ENCODE measurements at regions not wholly inside any gene's neighbourhood (a gene's known extent, or its start where the extent isn't known, plus 50 kb on each side); places are given as distances from the start of the nearest gene placed in this dataset.

GRCh38 chr6:133769463-133769862 lies 119.5 kb upstream of the TCF21 start:
- H4K20me1 ChIP-seq (ENCODE audit: control insufficient read depth, extremely low read depth, insufficient read depth, low read length), result no peaks in the 10 kb centered on the region
- H3K9ac ChIP-seq (ENCODE audit: insufficient read depth, low read length), result no peak overlapping the region
- no peaks in the 10 kb centered on the region for H3K79me2 ChIP-seq (ENCODE audit: control insufficient read depth, insufficient read depth, low read length)
- no peaks in the 10 kb centered on the region for H3K27me3 ChIP-seq (ENCODE audit: control insufficient read depth, insufficient read depth, low read length)
- H3K9me3 ChIP-seq (ENCODE audit: control insufficient read depth, insufficient read depth, low read depth, low read length), result no peaks in the 10 kb centered on the region
- H3K4me3 ChIP-seq (replicated peaks in 1 of 4; ENCODE audit: control extremely low read depth in 1 of 4, insufficient read depth in 1 of 4, low read depth in 3 of 4, low read length in 4 of 4), result no peak overlapping the region
- no peak for TF ChIP-seq CTCF (conservative IDR thresholded peaks at IDR 0.05 in 1 of 2, IDR thresholded peaks at IDR 0.05 in 1 of 2; ENCODE audit: low read depth in 1 of 2, low read length in 2 of 2)
- peak in 1 of 2 donors; percentile 57 for DNase-seq (ENCODE audit: low read depth in 2 of 2)
- H3K36me3 ChIP-seq (ENCODE audit: control insufficient read depth, insufficient read depth, low read length), result no peaks in the 10 kb centered on the region
- peaks cover 2% of the 10 kb centered on the region for H3K4me1 ChIP-seq (ENCODE audit: control insufficient read depth, extremely low read depth, insufficient read depth, low read length)
- H3K4me2 ChIP-seq (ENCODE audit: extremely low read depth, insufficient read depth, low read length), result no peak overlapping the region
- H3K27ac ChIP-seq (ENCODE audit: insufficient read depth, low read length), result no peak overlapping the region
- H2AFZ ChIP-seq (ENCODE audit: low read length), result no peak overlapping the region

- H3K9me3 ChIP-seq (ENCODE audit: control insufficient read depth, insufficient read depth, low read depth, low read length), result no peaks in the 10 kb centered on the region
- no peaks in the 10 kb centered on the region for H3K27me3 ChIP-seq (ENCODE audit: control insufficient read depth, insufficient read depth, low read length)
- no peak overlapping the region for H3K4me3 ChIP-seq (replicated peaks in 1 of 4; ENCODE audit: control extremely low read depth in 1 of 4, insufficient read depth in 1 of 4, low read depth in 3 of 4, low read length in 4 of 4)
- TF ChIP-seq EZH2 (IDR thresholded peaks at IDR 0.05; ENCODE audit: low read length, missing control alignments) (no peak), CTCF (conservative IDR thresholded peaks at IDR 0.05 in 1 of 2, IDR thresholded peaks at IDR 0.05 in 1 of 2; ENCODE audit: low read depth in 1 of 2, low read length in 2 of 2) (no peak)
- no peaks in the 10 kb centered on the region for H3K36me3 ChIP-seq (ENCODE audit: control insufficient read depth, insufficient read depth, low read length)
- H3K4me2 ChIP-seq (ENCODE audit: extremely low read depth, insufficient read depth, low read length), result no peak overlapping the region
- peak in 1 of 2 donors; percentile 19 for DNase-seq (ENCODE audit: low read depth in 2 of 2)
- no peak overlapping the region for H3K27ac ChIP-seq (ENCODE audit: insufficient read depth, low read length)
- H3K4me1 ChIP-seq (ENCODE audit: control insufficient read depth, extremely low read depth, insufficient read depth, low read length), result no peaks in the 10 kb centered on the region
- H2AFZ ChIP-seq (ENCODE audit: low read length), result no peak overlapping the region
- no peak overlapping the region for H3K9ac ChIP-seq (ENCODE audit: insufficient read depth, low read length)
- H3K79me2 ChIP-seq (ENCODE audit: control insufficient read depth, insufficient read depth, low read length), result no peaks in the 10 kb centered on the region
- H4K20me1 ChIP-seq (ENCODE audit: control insufficient read depth, extremely low read depth, insufficient read depth, low read length), result no peaks in the 10 kb centered on the region
These were observed 116.3 kb upstream of the TCF21 start for GRCh38 chr6:133772567-133772966.

DNA sequence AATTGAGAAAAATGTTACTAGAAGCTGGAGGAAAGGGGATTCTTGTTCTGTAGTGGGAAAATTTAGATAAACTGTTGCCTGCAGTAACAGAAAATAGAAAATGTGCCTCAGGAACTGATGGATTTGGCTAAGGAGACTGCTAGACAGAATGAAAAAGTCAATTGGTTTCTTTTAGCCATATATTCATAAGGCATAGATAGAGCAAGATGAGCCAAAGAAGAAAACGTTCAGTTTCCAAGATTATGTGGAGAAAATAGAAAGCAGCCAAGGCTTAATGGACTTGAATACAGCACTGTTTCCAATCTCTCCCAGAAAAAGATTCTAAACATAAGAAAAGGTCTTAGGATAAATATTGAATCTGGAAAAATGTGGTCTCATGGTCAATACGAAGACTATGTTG lies 115.1 kb upstream of the TCF21 start:
- no peaks in the 10 kb centered on the region for H3K36me3 ChIP-seq (ENCODE audit: control insufficient read depth, insufficient read depth, low read length)
- TF ChIP-seq CTCF (conservative IDR thresholded peaks at IDR 0.05 in 1 of 2, IDR thresholded peaks at IDR 0.05 in 1 of 2; ENCODE audit: low read depth in 1 of 2, low read length in 2 of 2), result no peak
- TF ChIP-seq EZH2 (IDR thresholded peaks at IDR 0.05; ENCODE audit: low read length, missing control alignments), result no peak
- H3K79me2 ChIP-seq (ENCODE audit: control insufficient read depth, insufficient read depth, low read length), result no peaks in the 10 kb centered on the region
- no peak overlapping the region for H3K4me2 ChIP-seq (ENCODE audit: extremely low read depth, insufficient read depth, low read length)
- H3K27me3 ChIP-seq (ENCODE audit: control insufficient read depth, insufficient read depth, low read length), result no peaks in the 10 kb centered on the region
- no peaks in the 10 kb centered on the region for H3K9me3 ChIP-seq (ENCODE audit: control insufficient read depth, insufficient read depth, low read depth, low read length)
- no peak for DNase-seq (ENCODE audit: low read depth in 2 of 2)
- no peak overlapping the region for H3K4me3 ChIP-seq (replicated peaks in 1 of 4; ENCODE audit: control extremely low read depth in 1 of 4, insufficient read depth in 1 of 4, low read depth in 3 of 4, low read length in 4 of 4)
- H2AFZ ChIP-seq (ENCODE audit: low read length), result peak overlapping the region; percentile 73
- H3K9ac ChIP-seq (ENCODE audit: insufficient read depth, low read length), result no peak overlapping the region
- no peaks in the 10 kb centered on the region for H3K4me1 ChIP-seq (ENCODE audit: control insufficient read depth, extremely low read depth, insufficient read depth, low read length)
- no peak overlapping the region for H3K27ac ChIP-seq (ENCODE audit: insufficient read depth, low read length)
- no peaks in the 10 kb centered on the region for H4K20me1 ChIP-seq (ENCODE audit: control insufficient read depth, extremely low read depth, insufficient read depth, low read length)

Data from fibroblast of lung (primary cell).